Endodermal cell (in vitro differentiated cells): ENCODE measurements at regions not wholly inside any gene's neighbourhood (a gene's known extent, or its start where the extent isn't known, plus 50 kb on each side); places are given as distances from the start of the nearest gene placed in this dataset.

Experiments
- DNase-seq: peaks from one replicate; pipeline ENCODE4 v3.0.0-alpha.2; 2017
- H3K27ac ChIP-seq: 2 replicates; pipeline ENCODE4 v1.5.1; 2013; ENCODE audit warnings: mild to moderate bottlenecking, low read depth, low read length, moderate library complexity
- H3K27me3 ChIP-seq: 2 replicates; pipeline ENCODE4 v1.6.1; 2013; ENCODE audit warnings: mild to moderate bottlenecking, low read length, moderate library complexity; ENCODE audit not compliant: insufficient read depth, control insufficient read depth, poor library complexity, severe bottlenecking
- H3K36me3 ChIP-seq: 2 replicates; pipeline ENCODE4 v1.7.0; 2013; ENCODE audit warnings: mild to moderate bottlenecking, low read length, moderate library complexity; ENCODE audit not compliant: control insufficient read depth, insufficient read depth
- H3K4me1 ChIP-seq: one replicate; pipeline ENCODE4 v1.7.0; 2013; ENCODE audit warnings: low read length; ENCODE audit not compliant: control insufficient read depth, insufficient read depth
- H3K4me3 ChIP-seq: 2 replicates; pipeline ENCODE4 v1.5.1; 2013; ENCODE audit warnings: mild to moderate bottlenecking, low read length, moderate library complexity
- H3K9ac ChIP-seq: 2 replicates; pipeline ENCODE4 v1.6.1; 2013; ENCODE audit warnings: mild to moderate bottlenecking, low read length, moderate library complexity; ENCODE audit not compliant: poor library complexity, severe bottlenecking; ENCODE audit errors: extremely low read depth
- H3K9me3 ChIP-seq: 2 replicates; pipeline ENCODE4 v1.6.1; 2013; ENCODE audit warnings: mild to moderate bottlenecking, low read length, moderate library complexity; ENCODE audit not compliant: control insufficient read depth
- H3K27ac Mint-ChIP-seq: 2 replicates; pipeline ENCODE4 v1.8.0; 2020; ENCODE audit warnings: mixed read lengths
- H3K27me3 Mint-ChIP-seq: 2 replicates; pipeline ENCODE4 v1.8.0; 2021; ENCODE audit warnings: mild to moderate bottlenecking, mixed read lengths; ENCODE audit not compliant: insufficient read depth
- H3K36me3 Mint-ChIP-seq: 2 replicates; pipeline ENCODE4 v1.8.0; 2020; ENCODE audit warnings: low read depth, mixed read lengths
- H3K4me1 Mint-ChIP-seq: 2 replicates; pipeline ENCODE4 v1.8.0; 2020; ENCODE audit warnings: mixed read lengths
- H3K4me3 Mint-ChIP-seq: 2 replicates; pipeline ENCODE4 v1.8.0; 2020; ENCODE audit warnings: mild to moderate bottlenecking, moderate library complexity, mixed read lengths
- H3K9me3 Mint-ChIP-seq: 2 replicates; pipeline ENCODE4 v1.8.0; 2020; ENCODE audit warnings: mild to moderate bottlenecking, mixed read lengths
- CTCF ChIP-seq: fragments of 200-600 bp; sonication (generic); conservative IDR thresholded peaks from 2 replicates; pipeline ENCODE4 v1.5.0; 2021; ENCODE audit warnings: antibody characterized with exemption, mild to moderate bottlenecking
- WGBS, 2 experiments: methylation state at CpG; one replicate each; pipeline versions ENCODE4 v1.1.5 to v1.1.7; 2013; ENCODE audit warnings: missing lambda C conversion rate in 2 of 2, mixed read lengths in 1 of 2; ENCODE audit not compliant: insufficient coverage in 1 of 2, insufficient read length in 1 of 2; 5-methylcytosine and 5-hydroxymethylcytosine counted together

- Histone ChIP-seq H3K9me3 (no peaks in the 10 kb centered on the region), H3K4me1 (no peaks in the 10 kb centered on the region), H3K27me3 (no peaks in the 10 kb centered on the region), H3K4me3 (no peak overlapping the region), H3K27ac (no peak overlapping the region), H3K36me3 (no peaks in the 10 kb centered on the region), H3K9ac (no peak overlapping the region)
- Mint-ChIP-seq H3K4me1 (peaks cover 23% of the 10 kb centered on the region), H3K4me3 (no peak overlapping the region), H3K27me3 (no peaks in the 10 kb centered on the region), H3K36me3 (no peaks in the 10 kb centered on the region), H3K27ac (no peak overlapping the region), H3K9me3 (no peaks in the 10 kb centered on the region)
- TF ChIP-seq CTCF = no peak
- WGBS, 2 experiments = 96 to 100% methylated on average over 2 of the region's 2 CpGs
- no peak for DNase-seq
These were observed 379.1 kb downstream of the PSAT1 start for GRCh38 chr9:78676009-78676408.

GRCh38 chr9:78676623-78677022, 379.7 kb downstream of the PSAT1 start:
- Histone ChIP-seq H3K4me1 (no peaks in the 10 kb centered on the region), H3K9me3 (no peaks in the 10 kb centered on the region), H3K27me3 (no peaks in the 10 kb centered on the region), H3K9ac (no peak overlapping the region), H3K36me3 (no peaks in the 10 kb centered on the region), H3K27ac (no peak overlapping the region), H3K4me3 (no peak overlapping the region)
- no peak overlapping the region for H3K4me3 Mint-ChIP-seq
- H3K36me3 Mint-ChIP-seq = no peaks in the 10 kb centered on the region
- no peaks in the 10 kb centered on the region for H3K9me3 Mint-ChIP-seq
- no peak for DNase-seq
- no peak for TF ChIP-seq CTCF
- H3K27me3 Mint-ChIP-seq = no peaks in the 10 kb centered on the region
- peaks cover 19% of the 10 kb centered on the region for H3K4me1 Mint-ChIP-seq
- H3K27ac Mint-ChIP-seq = no peak overlapping the region

- no peak overlapping the region for H3K4me3 ChIP-seq
- no peaks in the 10 kb centered on the region for H3K9me3 Mint-ChIP-seq
- no peak for DNase-seq
- H3K4me1 ChIP-seq = no peaks in the 10 kb centered on the region
- peaks cover 14% of the 10 kb centered on the region for H3K4me1 Mint-ChIP-seq
- no peaks in the 10 kb centered on the region for H3K27me3 ChIP-seq
- TF ChIP-seq CTCF = no peak
- H3K27me3 Mint-ChIP-seq = no peaks in the 10 kb centered on the region
- H3K27ac ChIP-seq = no peak overlapping the region
- H3K4me3 Mint-ChIP-seq = no peak overlapping the region
- no peaks in the 10 kb centered on the region for H3K36me3 Mint-ChIP-seq
- 84 to 100% methylated on average over 2 of the region's 2 CpGs for WGBS, 2 experiments
- H3K27ac Mint-ChIP-seq = no peak overlapping the region
- no peaks in the 10 kb centered on the region for H3K9me3 ChIP-seq
- H3K9ac ChIP-seq = no peak overlapping the region
- H3K36me3 ChIP-seq = no peaks in the 10 kb centered on the region
These were observed 380.4 kb downstream of the PSAT1 start for GRCh38 chr9:78677326-78677725.
